Loucy (cell line): ENCODE measurements at regions not wholly inside any gene's neighbourhood (a gene's known extent, or its start where the extent isn't known, plus 50 kb on each side); places are given as distances from the start of the nearest gene placed in this dataset.

Source experiments
- H2AFZ ChIP-seq: fragments of 200-600 bp; sonication (generic); 2 replicates; pipeline ENCODE4 v1.6.0; 2016; ENCODE audit warnings: antibody characterized with exemption, mild to moderate bottlenecking, low read length, moderate library complexity
- H3F3A ChIP-seq: fragments of 200-600 bp; 2 replicates; pipeline ENCODE4 v1.6.0; 2016; ENCODE audit warnings: antibody characterized with exemption, low read depth, mild to moderate bottlenecking
- H3K27me3 ChIP-seq: fragments of 200-600 bp; sonication (generic); 2 replicates; pipeline ENCODE4 v1.6.1; 2014; ENCODE audit warnings: low read length, mild to moderate bottlenecking; ENCODE audit not compliant: insufficient read depth, poor library complexity, severe bottlenecking
- H3K36me3 ChIP-seq: fragments of 200-600 bp; sonication (generic); 2 replicates; pipeline ENCODE4 v1.6.1; 2016; ENCODE audit warnings: low read length; ENCODE audit not compliant: insufficient read depth
- H3K4me1 ChIP-seq: fragments of 200-600 bp; sonication (generic); 2 replicates; pipeline ENCODE4 v1.5.1; 2014; ENCODE audit warnings: low read length, mild to moderate bottlenecking; ENCODE audit not compliant: insufficient read depth, poor library complexity, severe bottlenecking
- H3K4me2 ChIP-seq: fragments of 200-600 bp; sonication (generic); 2 replicates; pipeline ENCODE4 v1.6.0; 2014; ENCODE audit warnings: antibody characterized with exemption, low read length, low read depth, mild to moderate bottlenecking; ENCODE audit not compliant: poor library complexity, severe bottlenecking
- H3K4me3 ChIP-seq: fragments of 200-600 bp; sonication (generic); 2 replicates; pipeline ENCODE4 v1.5.1; 2014; ENCODE audit warnings: low read length, mild to moderate bottlenecking, mixed read lengths; ENCODE audit not compliant: poor library complexity, severe bottlenecking
- H3K79me2 ChIP-seq: fragments of 200-600 bp; sonication (generic); 2 replicates; pipeline ENCODE4 v1.6.1; 2014; ENCODE audit warnings: low read length; ENCODE audit not compliant: insufficient read depth
- H3K9ac ChIP-seq: fragments of 200-600 bp; sonication (generic); 2 replicates; pipeline ENCODE4 v1.6.0; 2014; ENCODE audit warnings: mild to moderate bottlenecking, low read depth, low read length, moderate library complexity; ENCODE audit not compliant: poor library complexity, severe bottlenecking
- H3K9me2 ChIP-seq: fragments of 200-600 bp; sonication (generic); replicated peaks from 2 replicates; pipeline ENCODE4 v1.6.1; 2016; ENCODE audit warnings: low read depth, low read length, mixed read lengths
- H3K9me3 ChIP-seq: fragments of 200-600 bp; sonication (generic); 2 replicates; pipeline ENCODE4 v1.6.1; 2014; ENCODE audit warnings: mild to moderate bottlenecking, antibody characterized with exemption, low read length, low read depth; ENCODE audit not compliant: insufficient read depth
- H4K20me1 ChIP-seq: fragments of 200-600 bp; sonication (generic); 2 replicates; pipeline ENCODE4 v1.6.0; 2014; ENCODE audit warnings: antibody characterized with exemption, low read length, mild to moderate bottlenecking; ENCODE audit not compliant: insufficient read depth, poor library complexity, severe bottlenecking
- EZH2phosphoT487 ChIP-seq: fragments of 200-600 bp; IDR thresholded peaks from 2 replicates; pipeline ENCODE4 v1.6.1; 2018; ENCODE audit warnings: antibody characterized with exemption, mild to moderate bottlenecking, moderate library complexity, borderline replicate concordance
- TF ChIP-seq, protein P1 (sequence below): fragments of 200-600 bp; sonication (generic); conservative IDR thresholded peaks from 2 replicates; pipeline ENCODE4 v1.5.1; 2014; ENCODE audit warnings: mild to moderate bottlenecking, antibody characterized with exemption, low read length

DNA sequence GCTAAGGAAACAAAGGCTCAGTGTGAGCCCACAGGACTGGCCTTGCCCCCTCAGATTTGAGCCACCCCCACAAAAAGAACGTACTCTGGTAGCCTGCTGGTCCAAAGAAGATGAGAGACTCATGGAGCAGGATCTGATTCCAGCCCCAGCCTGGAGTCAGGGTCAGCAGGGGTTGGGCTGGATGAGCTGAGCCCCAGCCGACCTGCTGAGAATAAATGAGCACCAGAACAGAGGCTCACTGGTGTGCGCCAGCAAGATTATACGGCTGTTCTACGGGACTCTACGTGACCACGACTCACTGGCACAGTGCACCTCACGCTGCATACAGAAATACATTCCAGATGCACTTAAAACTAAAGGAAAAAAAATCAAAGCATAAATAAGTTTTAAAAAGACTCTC lies 186.0 kb upstream of the RPL38 start:
- Histone ChIP-seq H3K4me3 (no peak overlapping the region), H3K79me2 (no peaks in the 10 kb centered on the region), H3F3A (no peaks in the 10 kb centered on the region), H3K9me2 (no peaks in the 10 kb centered on the region), H3K9ac (no peak overlapping the region), H3K27me3 (no peaks in the 10 kb centered on the region), H3K9me3 (no peaks in the 10 kb centered on the region), H3K4me2 (no peak overlapping the region), H3K36me3 (no peaks in the 10 kb centered on the region), H2AFZ (no peak overlapping the region), H4K20me1 (no peaks in the 10 kb centered on the region), H3K4me1 (peaks cover 3% of the 10 kb centered on the region)
- TF ChIP-seq, protein P1, sequence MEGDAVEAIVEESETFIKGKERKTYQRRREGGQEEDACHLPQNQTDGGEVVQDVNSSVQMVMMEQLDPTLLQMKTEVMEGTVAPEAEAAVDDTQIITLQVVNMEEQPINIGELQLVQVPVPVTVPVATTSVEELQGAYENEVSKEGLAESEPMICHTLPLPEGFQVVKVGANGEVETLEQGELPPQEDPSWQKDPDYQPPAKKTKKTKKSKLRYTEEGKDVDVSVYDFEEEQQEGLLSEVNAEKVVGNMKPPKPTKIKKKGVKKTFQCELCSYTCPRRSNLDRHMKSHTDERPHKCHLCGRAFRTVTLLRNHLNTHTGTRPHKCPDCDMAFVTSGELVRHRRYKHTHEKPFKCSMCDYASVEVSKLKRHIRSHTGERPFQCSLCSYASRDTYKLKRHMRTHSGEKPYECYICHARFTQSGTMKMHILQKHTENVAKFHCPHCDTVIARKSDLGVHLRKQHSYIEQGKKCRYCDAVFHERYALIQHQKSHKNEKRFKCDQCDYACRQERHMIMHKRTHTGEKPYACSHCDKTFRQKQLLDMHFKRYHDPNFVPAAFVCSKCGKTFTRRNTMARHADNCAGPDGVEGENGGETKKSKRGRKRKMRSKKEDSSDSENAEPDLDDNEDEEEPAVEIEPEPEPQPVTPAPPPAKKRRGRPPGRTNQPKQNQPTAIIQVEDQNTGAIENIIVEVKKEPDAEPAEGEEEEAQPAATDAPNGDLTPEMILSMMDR = no peak
- no peak for TF ChIP-seq EZH2phosphoT487

DNA sequence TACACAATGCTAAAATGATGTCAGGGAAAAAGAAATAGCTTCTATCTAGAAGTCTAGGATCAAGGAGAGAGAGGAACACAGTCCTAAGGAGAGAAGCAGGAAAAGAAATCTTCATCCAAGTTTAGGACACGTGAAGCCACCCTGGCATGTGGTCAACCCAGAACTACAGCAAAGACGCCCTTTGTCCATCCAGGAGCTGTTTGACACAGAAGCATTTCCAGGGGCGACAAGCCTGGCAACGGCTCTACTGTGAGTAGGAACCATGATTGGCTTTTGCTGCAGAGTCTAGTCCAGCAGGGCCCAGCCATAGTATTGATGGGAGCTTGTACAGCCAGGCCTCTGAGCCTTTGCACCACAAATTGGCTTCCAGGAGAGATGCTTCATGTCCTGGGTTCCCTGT lies 185.4 kb upstream of the RPL38 start:
- Histone ChIP-seq H3F3A (no peaks in the 10 kb centered on the region), H4K20me1 (no peaks in the 10 kb centered on the region), H3K36me3 (no peaks in the 10 kb centered on the region), H2AFZ (no peak overlapping the region), H3K4me2 (no peak overlapping the region), H3K4me1 (no peaks in the 10 kb centered on the region), H3K27me3 (no peaks in the 10 kb centered on the region), H3K4me3 (no peak overlapping the region), H3K9ac (no peak overlapping the region), H3K9me3 (no peaks in the 10 kb centered on the region), H3K9me2 (no peaks in the 10 kb centered on the region), H3K79me2 (no peaks in the 10 kb centered on the region)
- TF ChIP-seq, protein P1 = no peak

DNA sequence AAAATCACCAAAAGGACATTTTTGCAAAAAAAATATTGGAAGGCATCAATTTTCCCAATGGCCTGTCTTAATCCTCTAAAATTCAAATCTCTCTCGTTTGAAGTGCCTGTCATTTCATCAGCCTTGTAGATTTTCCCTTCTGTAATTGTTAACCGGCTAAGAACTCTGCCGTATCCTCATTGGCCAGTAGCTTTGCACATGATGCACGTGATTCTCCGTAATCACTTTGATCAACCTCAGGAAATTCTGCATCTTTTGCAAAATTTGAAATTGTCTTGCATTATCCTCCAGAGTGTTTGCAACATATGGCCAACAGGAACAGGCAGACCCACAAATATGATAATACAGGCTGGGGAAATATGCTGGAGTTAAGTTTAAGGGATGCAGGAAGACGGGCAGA lies 184.2 kb upstream of the RPL38 start:
- Histone ChIP-seq H3K9me2 (no peaks in the 10 kb centered on the region), H3K79me2 (no peaks in the 10 kb centered on the region), H2AFZ (no peak overlapping the region), H3K27me3 (no peaks in the 10 kb centered on the region), H4K20me1 (no peaks in the 10 kb centered on the region), H3K4me1 (no peaks in the 10 kb centered on the region), H3K4me3 (no peak overlapping the region), H3K4me2 (no peak overlapping the region), H3K9me3 (no peaks in the 10 kb centered on the region), H3F3A (no peaks in the 10 kb centered on the region), H3K9ac (no peak overlapping the region), H3K36me3 (no peaks in the 10 kb centered on the region)
- TF ChIP-seq EZH2phosphoT487 = no peak
- TF ChIP-seq, protein P1 = no peak
